Common myeloid progenitor, CD34-positive (primary cell): ENCODE measurements at regions not wholly inside any gene's neighbourhood (a gene's known extent, or its start where the extent isn't known, plus 50 kb on each side); places are given as distances from the start of the nearest gene placed in this dataset.

Experiments
- CTCF ChIA-PET: fragments of 350-600 bp; sonication (Branson Sonifier 250); formaldehyde crosslinking; loops from one replicate; lab custom pipeline; 2021; ENCODE audit warnings: antibody characterized with exemption; lab: Charles Lee
- POLR2A ChIA-PET: fragments of 350-600 bp; sonication (Branson Sonifier 250); formaldehyde crosslinking; loops from one replicate; lab custom pipeline; 2021; ENCODE audit warnings: antibody characterized with exemption; lab: Charles Lee
- DNase-seq, 3 donors: peaks; one replicate each; pipeline versions ENCODE4 v3.0.0 to v3.0.0-alpha.2; 2013
- H3K27ac ChIP-seq, 2 experiments: 1 replicate in 1 of 2; 2 replicates in 1 of 2; pipeline ENCODE4 v1.7.0; 2013; ENCODE audit warnings: inconsistent platforms in 2 of 2, low read length in 2 of 2, mild to moderate bottlenecking in 2 of 2, low read depth in 1 of 2, moderate library complexity in 1 of 2; ENCODE audit not compliant: severe bottlenecking in 2 of 2, insufficient read depth in 1 of 2, poor library complexity in 1 of 2
- H3K27me3 ChIP-seq, 5 experiments: replicated peaks in 2 of 5; 1 replicate in 3 of 5; 2 replicates in 2 of 5; pipeline versions ENCODE4 v1.6.1 to v1.7.0; 2013; ENCODE audit warnings: low read length in 4 of 5, mild to moderate bottlenecking in 2 of 5, moderate library complexity in 2 of 5, inconsistent platforms in 1 of 5; ENCODE audit not compliant: insufficient read depth in 5 of 5, control insufficient read depth in 4 of 5
- H3K36me3 ChIP-seq, 4 experiments: 1 replicate in 2 of 4; 2 replicates in 2 of 4; pipeline versions ENCODE4 v1.6.1 to v1.7.0; 2013; ENCODE audit warnings: low read length in 3 of 4, control low read depth in 1 of 4, mild to moderate bottlenecking in 1 of 4; ENCODE audit not compliant: control insufficient read depth in 4 of 4, insufficient read depth in 4 of 4
- H3K4me1 ChIP-seq, 4 experiments: 1 replicate in 3 of 4; 2 replicates in 1 of 4; pipeline versions ENCODE4 v1.6.1 to v1.7.1; 2013; ENCODE audit warnings: low read length in 3 of 4, mild to moderate bottlenecking in 3 of 4, control low read depth in 1 of 4, inconsistent platforms in 1 of 4, moderate library complexity in 1 of 4; ENCODE audit not compliant: control insufficient read depth in 4 of 4, insufficient read depth in 4 of 4; ENCODE audit errors: control extremely low read depth in 1 of 4
- H3K4me3 ChIP-seq, 7 experiments: 1 replicate in 4 of 7; 2 replicates in 3 of 7; pipeline versions ENCODE4 v1.5.1 to v1.7.0; 2013; ENCODE audit warnings: mild to moderate bottlenecking in 7 of 7, low read length in 6 of 7, moderate library complexity in 6 of 7, inconsistent platforms in 2 of 7, low read depth in 2 of 7, control low read depth in 1 of 7; ENCODE audit not compliant: insufficient read depth in 4 of 7, control insufficient read depth in 1 of 7; ENCODE audit errors: extremely low read depth in 1 of 7
- H3K9me3 ChIP-seq, 5 experiments: 1 replicate in 4 of 5; 2 replicates in 1 of 5; pipeline versions ENCODE4 v1.6.1 to v1.7.1; 2013; ENCODE audit warnings: low read length in 4 of 5, mild to moderate bottlenecking in 2 of 5, inconsistent platforms in 1 of 5, low read depth in 1 of 5, moderate library complexity in 1 of 5; ENCODE audit not compliant: control insufficient read depth in 4 of 5, insufficient read depth in 2 of 5; ENCODE audit errors: control extremely low read depth in 1 of 5
- WGBS: methylation state at CpG from one replicate; pipeline ENCODE4 v1.1.5; 2013; ENCODE audit not compliant: insufficient coverage; 5-methylcytosine and 5-hydroxymethylcytosine counted together

DNA sequence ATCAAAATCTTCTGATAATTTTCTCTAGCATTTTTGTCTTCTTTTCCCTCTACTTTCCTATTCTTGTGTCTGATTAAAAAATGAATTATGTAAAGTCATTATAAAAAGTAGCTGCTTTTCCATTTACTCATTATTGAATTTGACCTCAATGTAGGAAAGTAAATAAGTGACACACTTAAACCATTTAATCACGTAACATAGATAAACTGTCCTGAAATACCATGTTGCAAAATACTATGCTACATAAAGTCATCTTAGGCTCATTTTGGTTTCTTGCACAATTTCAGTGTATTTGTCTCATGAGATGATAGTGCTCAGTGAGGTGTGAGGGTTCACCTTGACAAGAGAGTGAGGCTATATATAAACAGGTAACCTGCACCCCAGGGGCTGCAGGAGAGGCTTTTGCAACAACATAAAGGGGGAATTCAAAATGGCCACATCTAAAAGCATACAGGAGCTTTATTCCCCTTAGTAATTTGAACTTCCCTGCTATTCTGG, 502.7 kb downstream of the RNF144A start:
- no CpG with 5 or more reads among the region's 1 CpG for WGBS
- H3K27ac ChIP-seq = no peak overlapping the region

DNA sequence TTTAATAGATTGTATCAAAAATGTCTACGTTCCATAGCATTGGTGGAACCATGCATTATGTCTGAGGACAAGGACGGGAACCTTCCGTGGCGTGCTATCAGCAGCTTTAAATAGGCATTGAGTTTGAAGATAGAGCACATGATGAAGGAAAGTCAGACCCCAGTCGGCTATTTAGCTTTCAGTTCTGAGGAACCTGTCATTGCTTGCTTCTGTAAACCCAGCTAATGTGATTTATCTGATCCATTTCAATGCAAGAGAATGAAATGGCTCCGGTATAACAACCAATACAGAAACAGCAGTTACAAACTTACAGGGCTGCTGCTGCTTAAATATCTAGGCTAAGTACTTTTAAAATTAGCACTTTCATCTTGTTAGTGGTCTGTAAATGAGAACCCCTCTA, 503.3 kb downstream of the RNF144A start:
- H3K9me3 ChIP-seq = peaks cover 0 to 5% (median 0%) of the 10 kb centered on the region in 5 experiments
- POLR2A ChIA-PET = no interaction called here
- H3K27me3 ChIP-seq = no peaks in the 10 kb centered on the region
- CTCF ChIA-PET = interaction anchor here (1.1 kb wide), 1 partner anchor 9 kb away, joined by 3 read pairs; no protein-coding TSS in a partner anchor
- H3K4me3 ChIP-seq = no peak overlapping the region
- H3K36me3 ChIP-seq = no peaks in the 10 kb centered on the region
- H3K4me1 ChIP-seq = no peaks in the 10 kb centered on the region
- no peak for DNase-seq
- no peak overlapping the region for H3K27ac ChIP-seq
- 81% methylated on average over 4 of the region's 6 CpGs for WGBS

More for the DNA sequence above, 502.7 kb downstream of the RNF144A start:
- H3K9me3 ChIP-seq = peaks cover 0 to 5% (median 0%) of the 10 kb centered on the region in 5 experiments
- H3K4me1 ChIP-seq = no peaks in the 10 kb centered on the region
- no peaks in the 10 kb centered on the region for H3K27me3 ChIP-seq
- H3K4me3 ChIP-seq = no peak overlapping the region
- H3K36me3 ChIP-seq = no peaks in the 10 kb centered on the region
- POLR2A ChIA-PET = no interaction called here
- no peak for DNase-seq
- CTCF ChIA-PET = interaction anchor here (1.1 to 4.1 kb wide), 2 partner anchors 8 to 10 kb away, joined by 3 to 20 read pairs; no protein-coding TSS in a partner anchor

DNA sequence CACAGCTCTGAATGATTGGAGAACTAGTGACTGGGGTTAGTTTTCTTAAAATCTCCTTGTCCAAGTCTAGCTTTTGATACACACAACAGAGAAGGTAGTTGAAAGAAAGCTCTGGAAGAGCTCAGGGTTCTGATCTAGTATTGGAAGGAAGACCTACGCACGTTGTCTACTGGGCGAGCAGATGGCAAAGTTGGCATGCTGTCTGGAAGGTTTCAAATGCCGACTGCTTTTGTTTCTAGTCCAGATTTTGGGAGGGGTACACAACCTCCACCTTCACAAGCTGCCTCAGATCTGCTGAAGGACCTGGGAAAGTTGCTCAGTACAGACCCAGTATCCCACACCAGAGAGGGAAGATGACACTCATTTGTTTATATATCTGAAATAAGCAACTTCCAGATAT, 507.3 kb downstream of the RNF144A start:
- Histone ChIP-seq H3K27ac (no peak overlapping the region), H3K9me3 (no peaks in the 10 kb centered on the region), H3K36me3 (no peaks in the 10 kb centered on the region), H3K4me1 (peaks cover 8 to 14% (median 9%) of the 10 kb centered on the region in 4 experiments), H3K4me3 (no peak overlapping the region), H3K27me3 (no peaks in the 10 kb centered on the region)
- ChIA-PET POLR2A (no interaction called here), CTCF (interaction anchor here (1.2 to 5.0 kb wide), 2 partner anchors 14 to 1264 kb away, joined by 3 to 26 read pairs; no protein-coding TSS in a partner anchor)
- 100% methylated on average over 2 of the region's 4 CpGs for WGBS
- no peak for DNase-seq

DNA sequence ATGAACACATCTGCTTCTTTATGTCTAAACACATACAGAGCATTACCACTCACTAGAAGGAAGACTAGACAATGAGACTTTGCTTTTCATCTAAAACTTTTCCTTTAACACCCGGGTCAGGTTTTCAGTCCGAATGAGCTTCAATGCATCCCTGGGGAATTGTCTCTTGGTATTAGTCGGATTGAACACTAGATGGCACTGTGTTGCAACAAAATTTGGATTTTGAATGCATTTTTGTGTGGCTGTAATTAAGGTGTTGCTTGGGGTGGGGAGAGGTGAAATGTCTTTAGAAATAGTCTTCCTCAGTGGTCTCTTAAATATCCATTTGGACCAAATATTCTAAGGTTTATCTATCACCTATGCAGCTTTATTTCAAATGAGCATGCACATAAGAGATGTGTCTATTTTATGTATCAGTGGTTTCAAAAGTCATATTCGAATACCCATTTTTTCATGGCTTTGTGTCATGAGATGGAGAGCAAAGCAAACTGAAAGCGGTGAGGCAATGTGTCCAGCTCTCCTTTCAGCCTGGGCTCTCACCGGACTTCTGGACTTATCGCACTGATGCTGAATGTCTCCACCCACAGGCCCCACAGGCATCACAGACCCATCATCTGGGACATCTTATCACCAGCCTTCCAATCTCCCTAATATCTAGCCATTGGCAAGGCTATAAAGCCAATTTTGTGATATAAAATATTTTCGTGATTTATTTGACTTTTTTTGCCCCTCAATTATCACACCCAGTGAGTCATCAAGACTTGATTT, 510.3 kb downstream of the RNF144A start:
- H3K4me1 ChIP-seq = peaks cover 13 to 29% (median 22%) of the 10 kb centered on the region in 4 experiments
- ChIA-PET CTCF (interaction anchor here (0.6 to 5.0 kb wide), 21 partner anchors 10 to 1332 kb away, joined by 3 to 26 read pairs (median 4); no protein-coding TSS in a partner anchor), POLR2A (no interaction called here)
- WGBS = 45% methylated on average over 2 of the region's 8 CpGs
- DNase-seq = peak; percentile 52 to 70 (median 64)
- H3K27ac ChIP-seq = no peak overlapping the region
- no peak overlapping the region for H3K4me3 ChIP-seq
- no peaks in the 10 kb centered on the region for H3K36me3 ChIP-seq
- H3K9me3 ChIP-seq = no peaks in the 10 kb centered on the region
- no peaks in the 10 kb centered on the region for H3K27me3 ChIP-seq

DNA sequence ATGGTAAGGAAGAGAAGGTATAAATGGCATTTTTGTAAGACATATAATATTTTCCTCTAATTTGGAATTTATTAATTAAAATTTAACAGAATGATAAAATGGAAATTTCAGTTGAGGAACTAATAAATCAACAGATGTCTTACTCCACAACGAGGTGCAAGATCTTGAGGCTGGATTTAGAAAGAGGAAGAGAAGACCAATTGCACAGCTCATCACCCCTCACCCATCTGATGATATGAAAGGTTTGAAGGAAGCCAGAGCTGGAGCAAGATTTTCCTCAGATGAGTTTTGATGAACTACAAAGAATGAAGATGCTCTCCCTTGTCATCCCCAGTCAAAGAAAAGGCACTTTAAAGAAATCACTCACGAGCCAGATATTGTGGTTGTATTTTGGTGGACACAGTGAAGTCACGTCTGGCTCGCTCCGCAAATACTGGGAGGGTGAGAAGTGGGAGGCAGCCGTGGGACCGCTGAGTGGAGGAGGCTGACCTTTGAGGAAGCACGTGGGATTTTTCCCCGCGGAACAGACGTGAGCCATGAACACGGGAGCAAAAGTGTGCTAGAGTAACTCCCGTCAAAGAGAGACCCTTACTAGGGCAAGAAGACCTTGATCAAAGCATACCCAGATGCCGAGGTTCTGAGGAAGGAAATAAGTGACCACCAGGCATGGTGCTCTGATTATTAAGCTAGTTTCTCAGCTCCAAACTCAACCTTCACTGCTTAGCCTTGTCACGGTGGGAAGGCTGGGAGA, 511.4 kb downstream of the RNF144A start:
- Histone ChIP-seq H3K27me3 (no peaks in the 10 kb centered on the region), H3K4me1 (peaks cover 13 to 29% (median 22%) of the 10 kb centered on the region in 4 experiments), H3K4me3 (no peak overlapping the region), H3K27ac (no peak overlapping the region), H3K36me3 (no peaks in the 10 kb centered on the region), H3K9me3 (peaks cover 0 to 5% (median 4%) of the 10 kb centered on the region in 5 experiments)
- DNase-seq = peak in 2 of 3 donors; percentile 56 to 63
- WGBS = 90% methylated on average over 15 of the region's 15 CpGs
- ChIA-PET CTCF (interaction anchor here (0.7 to 5.0 kb wide), 17 partner anchors 11 to 1332 kb away, joined by 3 to 26 read pairs (median 3); no protein-coding TSS in a partner anchor), POLR2A (no interaction called here)

DNA sequence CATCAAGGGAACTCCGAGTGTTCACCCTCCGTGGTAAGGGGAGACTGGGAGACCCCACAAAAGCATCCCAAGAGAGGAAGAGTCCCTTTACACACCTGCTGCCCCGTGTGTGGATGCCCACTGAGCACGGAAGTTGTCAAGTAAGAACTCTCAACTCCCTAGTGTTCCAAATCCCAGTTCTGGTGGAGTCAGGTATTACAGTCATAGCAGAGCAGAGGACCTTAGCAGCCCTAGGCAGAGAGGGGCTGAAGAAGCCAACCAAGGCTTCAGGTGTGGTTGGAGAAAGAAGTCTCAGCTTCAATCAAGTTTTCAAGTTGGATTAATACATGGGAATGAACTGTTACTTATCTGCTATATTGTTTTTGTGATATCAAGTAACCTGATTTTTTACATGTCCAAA, 512.5 kb downstream of the RNF144A start:
- H3K9me3 ChIP-seq = peaks cover 0 to 10% (median 4%) of the 10 kb centered on the region in 5 experiments
- 95% methylated on average over 4 of the region's 4 CpGs for WGBS
- ChIA-PET POLR2A (interaction anchor here (0.8 kb wide), 1 partner anchor 863 kb away, joined by 3 read pairs; no protein-coding TSS in a partner anchor), CTCF (interaction anchor here (0.9 to 3.1 kb wide), 4 partner anchors 9 to 310 kb away, joined by 3 to 20 read pairs (median 3); no protein-coding TSS in a partner anchor)
- no peak overlapping the region for H3K27ac ChIP-seq
- no peaks in the 10 kb centered on the region for H3K36me3 ChIP-seq
- no peak overlapping the region for H3K4me3 ChIP-seq
- no peaks in the 10 kb centered on the region for H3K27me3 ChIP-seq
- peaks cover 13 to 29% (median 22%) of the 10 kb centered on the region in 4 experiments for H3K4me1 ChIP-seq
- no peak for DNase-seq
